GM13976 (cell line): ENCODE measurements at regions not wholly inside any gene's neighbourhood (a gene's known extent, or its start where the extent isn't known, plus 50 kb on each side); places are given as distances from the start of the nearest gene placed in this dataset.

ENCODE experiments used
- DNase-seq: peaks from one replicate; pipeline ENCODE4 v3.0.0; 2012; ENCODE audit warnings: low spot score
- CTCF ChIP-seq: IDR thresholded peaks from 2 replicates; pipeline ENCODE4 v1.5.1; 2012; ENCODE audit warnings: borderline replicate concordance, mild to moderate bottlenecking; ENCODE audit not compliant: insufficient read depth; ENCODE audit errors: extremely low read depth, missing control alignments, control extremely low read depth
- in situ Hi-C: fragments of 300-500 bp; cut with MboI; formaldehyde crosslinking; loops from one replicate; pipeline ENCODE4 v1.12.0; 2022; ENCODE audit warnings: low sequenced_read_pairs, mixed read lengths, inconsistent platforms; ENCODE audit not compliant: unreplicated experiment

- in situ Hi-C loops = no loop called here
- no peak for DNase-seq
- no peak for TF ChIP-seq CTCF
Observed at GRCh38 chr18:78125206-78125896, 854.3 kb upstream of the SALL3 start.

GRCh38 chr18:78126106-78126505 is 853.5 kb upstream of the SALL3 start:
- no peak for TF ChIP-seq CTCF
- in situ Hi-C loops = no loop called here
- DNase-seq = no peak

- in situ Hi-C loops = no loop called here
- no peak for DNase-seq
- no peak for TF ChIP-seq CTCF
Observed at GRCh38 chr18:78126536-78126935, 853.1 kb upstream of the SALL3 start.

- no peak for DNase-seq
- no peak for TF ChIP-seq CTCF
- in situ Hi-C loops = no loop called here
Observed at GRCh38 chr18:78127041-78127440, 852.6 kb upstream of the SALL3 start.

GRCh38 chr18:78128004-78128403 is 851.6 kb upstream of the SALL3 start:
- DNase-seq = no peak
- TF ChIP-seq CTCF = no peak
- in situ Hi-C loops = no loop called here

GRCh38 chr18:78129260-78129659 is 850.4 kb upstream of the SALL3 start:
- DNase-seq = no peak
- TF ChIP-seq CTCF = no peak
- in situ Hi-C loops = no loop called here
